Ovary (tissue), 7 donors: ENCODE measurements at regions not wholly inside any gene's neighbourhood (a gene's known extent, or its start where the extent isn't known, plus 50 kb on each side); places are given as distances from the start of the nearest gene placed in this dataset.

ENCODE experiments used
- DNase-seq, 5 donors: peaks; one replicate each; pipeline ENCODE4 v3.0.0-alpha.2; 2019 to 2020
- H3K27ac ChIP-seq, 2 donors: fragments of 200-600 bp; one replicate each; pipeline versions ENCODE4 v1.5.1 to v1.8.0; 2019 to 2022
- H3K27me3 ChIP-seq: fragments of 200-600 bp; one replicate; pipeline ENCODE4 v1.8.0; 2022
- H3K36me3 ChIP-seq: fragments of 200-600 bp; sonication (generic); one replicate; pipeline ENCODE4 v1.5.1; 2019
- H3K4me1 ChIP-seq: one replicate; pipeline ENCODE4 v1.8.1; 2013; ENCODE audit warnings: mild to moderate bottlenecking, moderate library complexity; ENCODE audit not compliant: insufficient read depth
- H3K4me3 ChIP-seq: fragments of 200-600 bp; sonication (generic); one replicate; pipeline ENCODE4 v1.5.1; 2017
- H3K9me3 ChIP-seq, 2 donors: fragments of 200-600 bp in 1 of 2; sonication (generic) in 1 of 2; one replicate each; pipeline versions ENCODE4 v1.5.1 to v1.8.1; 2013 to 2019; ENCODE audit warnings: mild to moderate bottlenecking in 1 of 2, moderate library complexity in 1 of 2
- EP300 ChIP-seq: sonication (generic); formaldehyde crosslinking; IDR thresholded peaks from one replicate; pipeline ENCODE4 v1.6.1; 2017; ENCODE audit warnings: antibody characterized with exemption
- POLR2A ChIP-seq: fragments of 450-650 bp; IDR thresholded peaks from one replicate; pipeline ENCODE4 v1.6.1; 2017; ENCODE audit warnings: antibody characterized with exemption, mild to moderate bottlenecking, moderate library complexity
- WGBS, 3 donors: extraction: QIAGEN DNeasy Blood & Tissue Kit in 1 of 3; methylation state at CpG; one replicate each; pipeline versions ENCODE4 v1.1.5 to v1.1.7; 2013 to 2017; 5-methylcytosine and 5-hydroxymethylcytosine counted together
- intact Hi-C, 4 donors: fragments of 100-400 bp; cut with DNase I; formaldehyde crosslinking; loops; one replicate each; pipeline versions ENCODE4 v1.11.0 to v1.15.1; 2022 to 2023
- TF ChIP-seq, protein P1 (sequence below), 3 donors: fragments of 450-650 bp in 2 of 3; fragments of 200-600 bp in 1 of 3; IDR thresholded peaks; one replicate each; pipeline versions ENCODE4 v1.5.1 to v1.8.0; 2016 to 2022; ENCODE audit warnings: antibody characterized with exemption in 3 of 3, mild to moderate bottlenecking in 1 of 3
- donor health status: DM: no; HTN: no; CAD: no; lungs with moderate emphysema.
- donor health status: DM: no; HTN: no; CAD: no.
- donor health status: Bipolar disorder and iron deficiency.
- donor health status: DM: no; HTN: no; CAD: no.
- donor health status: DM: yes; HTN: yes; CAD: no.

DNA sequence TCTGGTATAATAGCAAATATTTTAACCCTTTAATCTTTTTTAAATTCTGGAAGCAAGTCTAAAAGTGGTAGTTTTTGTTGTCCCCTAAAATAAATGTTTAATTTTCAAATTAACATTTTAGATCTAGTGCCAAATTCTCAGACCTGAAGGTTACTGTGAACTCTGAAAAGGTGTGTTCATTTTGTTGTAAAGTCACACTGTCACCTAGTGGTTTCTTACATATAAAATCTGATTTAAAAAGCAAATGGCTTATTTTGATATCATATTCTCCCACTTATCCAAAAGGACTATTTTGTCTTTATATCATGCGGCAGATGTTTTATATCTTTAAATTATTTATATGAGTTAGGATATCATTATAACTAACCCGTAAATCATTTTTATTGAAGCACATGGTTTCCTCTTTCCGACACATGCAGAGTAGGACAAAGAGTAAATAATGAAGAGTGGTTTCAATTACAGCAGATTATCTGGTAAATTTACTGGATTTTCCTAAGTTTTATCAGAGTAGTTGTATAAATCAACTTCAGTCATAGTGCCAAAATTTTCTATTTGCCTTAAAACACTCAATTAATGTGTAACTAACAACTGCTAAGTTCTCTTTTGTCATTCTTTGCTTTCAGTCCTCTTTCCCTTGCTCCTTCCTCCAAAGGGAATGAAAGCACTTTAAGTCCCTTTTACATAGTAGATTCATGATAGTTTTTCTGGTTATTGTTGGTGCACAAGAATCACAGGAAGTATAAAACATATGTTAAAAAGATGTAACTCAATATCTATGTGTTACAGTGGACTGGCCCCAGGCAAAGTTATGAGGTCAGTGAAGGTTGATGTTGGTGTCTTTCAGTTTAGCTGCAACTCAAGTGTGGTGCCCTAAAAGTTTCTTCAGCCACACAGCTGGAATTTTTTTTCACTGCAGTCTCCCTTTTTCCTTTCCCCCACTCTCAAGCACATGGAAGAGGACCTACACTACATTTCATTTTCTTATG lies 189.6 kb downstream of the COX7C start:
- intact Hi-C loops, result no loop called here
- no peaks in the 10 kb centered on the region for H3K27me3 ChIP-seq
- no peaks in the 10 kb centered on the region for H3K4me1 ChIP-seq
- 25 to 31% (median 28%) methylated on average over 3 of the region's 3 CpGs for WGBS, 3 donors
- DNase-seq, result no peak
- no peak overlapping the region for H3K4me3 ChIP-seq
- no peak overlapping the region for H3K27ac ChIP-seq
- H3K9me3 ChIP-seq, result no peaks in the 10 kb centered on the region
- H3K36me3 ChIP-seq, result no peaks in the 10 kb centered on the region
- TF ChIP-seq, protein P1, sequence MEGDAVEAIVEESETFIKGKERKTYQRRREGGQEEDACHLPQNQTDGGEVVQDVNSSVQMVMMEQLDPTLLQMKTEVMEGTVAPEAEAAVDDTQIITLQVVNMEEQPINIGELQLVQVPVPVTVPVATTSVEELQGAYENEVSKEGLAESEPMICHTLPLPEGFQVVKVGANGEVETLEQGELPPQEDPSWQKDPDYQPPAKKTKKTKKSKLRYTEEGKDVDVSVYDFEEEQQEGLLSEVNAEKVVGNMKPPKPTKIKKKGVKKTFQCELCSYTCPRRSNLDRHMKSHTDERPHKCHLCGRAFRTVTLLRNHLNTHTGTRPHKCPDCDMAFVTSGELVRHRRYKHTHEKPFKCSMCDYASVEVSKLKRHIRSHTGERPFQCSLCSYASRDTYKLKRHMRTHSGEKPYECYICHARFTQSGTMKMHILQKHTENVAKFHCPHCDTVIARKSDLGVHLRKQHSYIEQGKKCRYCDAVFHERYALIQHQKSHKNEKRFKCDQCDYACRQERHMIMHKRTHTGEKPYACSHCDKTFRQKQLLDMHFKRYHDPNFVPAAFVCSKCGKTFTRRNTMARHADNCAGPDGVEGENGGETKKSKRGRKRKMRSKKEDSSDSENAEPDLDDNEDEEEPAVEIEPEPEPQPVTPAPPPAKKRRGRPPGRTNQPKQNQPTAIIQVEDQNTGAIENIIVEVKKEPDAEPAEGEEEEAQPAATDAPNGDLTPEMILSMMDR (IDR thresholded peaks at IDR 0.05), result no peak
- TF ChIP-seq POLR2A, result no peak
- TF ChIP-seq EP300, result no peak

DNA sequence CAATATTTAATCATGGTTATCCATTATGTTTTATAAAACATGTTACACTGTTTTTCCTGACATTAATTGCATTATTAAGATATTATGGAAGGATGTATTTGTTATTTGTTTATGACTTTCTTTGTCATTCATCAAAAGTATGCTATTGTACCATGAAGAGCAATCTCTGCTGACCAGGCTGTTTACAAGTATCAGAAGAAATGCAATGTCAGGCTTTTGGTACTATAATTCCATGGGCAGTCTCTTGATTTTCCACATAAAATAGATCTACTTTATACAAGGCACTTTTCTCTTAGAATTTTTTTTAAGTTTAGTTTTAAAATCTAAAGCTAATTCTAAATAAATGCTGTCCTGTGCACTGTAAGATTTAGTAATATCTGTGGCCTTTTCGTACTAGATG lies 196.6 kb downstream of the COX7C start:
- DNase-seq, result no peak

DNA sequence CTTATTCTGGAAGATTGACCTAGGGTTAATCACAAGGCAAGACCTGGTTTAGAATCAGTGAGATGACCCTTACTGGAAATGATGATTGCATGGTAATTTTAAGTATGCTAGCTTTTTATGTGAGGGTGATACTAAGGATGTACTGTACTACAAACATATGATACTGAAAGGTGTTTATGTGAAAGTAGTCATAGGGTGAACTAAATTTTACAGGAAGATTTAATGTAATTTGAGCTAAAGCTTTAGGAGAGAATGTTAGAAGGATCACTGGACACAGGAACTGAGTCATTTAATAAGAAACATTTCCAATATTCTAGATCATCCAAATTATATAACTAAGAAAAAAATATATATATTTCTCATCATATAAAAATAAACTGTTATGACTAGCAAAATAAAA lies 197.2 kb downstream of the COX7C start:
- no peaks in the 10 kb centered on the region for H3K9me3 ChIP-seq
- H3K4me3 ChIP-seq, result no peak overlapping the region
- DNase-seq, result no peak
- intact Hi-C loops, result no loop called here
- H3K27ac ChIP-seq, result no peak overlapping the region
- H3K27me3 ChIP-seq, result no peaks in the 10 kb centered on the region
- TF ChIP-seq, protein P1 (IDR thresholded peaks at IDR 0.05), result no peak
- no peak for TF ChIP-seq POLR2A
- no peak for TF ChIP-seq EP300
- H3K4me1 ChIP-seq, result no peaks in the 10 kb centered on the region
- no peaks in the 10 kb centered on the region for H3K36me3 ChIP-seq

More for the DNA sequence above, 196.6 kb downstream of the COX7C start:
- TF ChIP-seq POLR2A (no peak), EP300 (no peak)
- TF ChIP-seq, protein P1 (IDR thresholded peaks at IDR 0.05), result no peak
- Histone ChIP-seq H3K9me3 (no peaks in the 10 kb centered on the region), H3K27me3 (no peaks in the 10 kb centered on the region), H3K4me3 (no peak overlapping the region), H3K36me3 (no peaks in the 10 kb centered on the region), H3K27ac (no peak overlapping the region), H3K4me1 (no peaks in the 10 kb centered on the region)
- intact Hi-C loops, result no loop called here
- 79 to 81% (median 80%) methylated on average over 1 of the region's 1 CpG for WGBS, 3 donors

DNA sequence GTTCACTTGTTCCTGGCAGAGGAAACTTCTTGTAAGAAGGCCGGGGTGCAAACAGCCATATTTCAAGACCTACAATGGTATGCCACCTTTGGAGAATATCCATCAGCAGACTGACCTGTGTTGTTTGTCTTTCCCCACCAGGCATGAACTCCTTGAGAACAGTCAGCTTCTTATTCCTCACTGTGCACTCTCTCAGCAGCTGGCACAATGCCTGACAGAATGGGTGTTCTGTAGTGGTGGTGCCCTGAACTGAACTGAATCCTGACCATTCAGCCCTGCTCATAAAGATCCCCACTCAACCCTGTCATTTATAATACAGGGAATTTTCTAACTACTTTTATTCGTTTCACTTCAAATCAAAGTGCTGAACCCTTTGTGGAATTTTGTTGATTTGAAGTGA lies 206.9 kb downstream of the COX7C start:
- intact Hi-C loops, result no loop called here
- Histone ChIP-seq H3K36me3 (no peaks in the 10 kb centered on the region), H3K27me3 (no peaks in the 10 kb centered on the region), H3K4me3 (no peak overlapping the region), H3K27ac (no peak overlapping the region), H3K4me1 (no peaks in the 10 kb centered on the region), H3K9me3 (no peaks in the 10 kb centered on the region)
- TF ChIP-seq EP300 (no peak), POLR2A (no peak)
- TF ChIP-seq, protein P1 (IDR thresholded peaks at IDR 0.05), result no peak
- 60 to 65% (median 61%) methylated on average over 2 of the region's 2 CpGs for WGBS, 3 donors
- DNase-seq, result no peak
